ENCODE measurements at regions not wholly inside any gene's neighbourhood (a gene's known extent, or its start where the extent isn't known, plus 50 kb on each side); places are given as distances from the start of the nearest gene placed in this dataset.

GRCh38 chr11:112748252-112748651 is 213.0 kb upstream of the NCAM1 start (continued):
- TF ChIP-seq RAD21 (IDR thresholded peaks at IDR 0.05; ENCODE audit: low read depth) (no peak), YY1 (IDR thresholded peaks at IDR 0.05; ENCODE audit: extremely low read depth, insufficient replicate concordance, low read depth, low read length) (no peak), ELF1 (IDR thresholded peaks at IDR 0.05; ENCODE audit: borderline replicate concordance, low read depth) (no peak), CBX3 (IDR thresholded peaks at IDR 0.05; ENCODE audit: low read depth) (no peak)

- Histone ChIP-seq H3K9me3 (ENCODE audit: control insufficient read depth in 1 of 2, insufficient read depth in 1 of 2, low read depth in 1 of 2, low read length in 2 of 2) (no peaks in the 10 kb centered on the region), H2AFZ (ENCODE audit: low read depth, low read length, poor library complexity, severe bottlenecking) (no peak overlapping the region), H3K4me3 (replicated peaks in 1 of 2; ENCODE audit: low read depth in 1 of 2, low read length in 2 of 2) (no peak overlapping the region), H3K27me3 (ENCODE audit: insufficient read depth, low read length) (peaks cover 79% of the 10 kb centered on the region), H3K9ac (ENCODE audit: low read length) (no peak overlapping the region), H3K4me2 (ENCODE audit: low read length) (no peak overlapping the region), H3K4me1 (ENCODE audit: control insufficient read depth in 1 of 2, insufficient read depth in 2 of 2, low read length in 2 of 2) (no peaks in the 10 kb centered on the region), H3K36me3 (ENCODE audit: control insufficient read depth in 1 of 2, insufficient read depth in 2 of 2, low read length in 2 of 2) (no peaks in the 10 kb centered on the region), H3K9me2 (ENCODE audit: insufficient read depth) (no peaks in the 10 kb centered on the region), H4K20me1 (ENCODE audit: insufficient read depth) (no peaks in the 10 kb centered on the region), H3K79me2 (ENCODE audit: insufficient read depth, low read length) (no peaks in the 10 kb centered on the region), H3K27ac (ENCODE audit: low read depth, low read length) (no peak overlapping the region)
- intact Hi-C loops (cut with micrococcal nuclease) = no loop called here
- no peak for ATAC-seq
- TF ChIP-seq CBX3 (IDR thresholded peaks at IDR 0.05; ENCODE audit: low read depth) (no peak), SP1 (IDR thresholded peaks at IDR 0.05; ENCODE audit: low read depth) (no peak), EZH2phosphoT487 (IDR thresholded peaks at IDR 0.05; ENCODE audit: borderline replicate concordance) (no peak), ELF1 (IDR thresholded peaks at IDR 0.05; ENCODE audit: borderline replicate concordance, low read depth) (no peak), SRF (IDR thresholded peaks at IDR 0.05; ENCODE audit: low read depth) (no peak), RAD21 (IDR thresholded peaks at IDR 0.05; ENCODE audit: low read depth) (no peak), POLR2A (IDR thresholded peaks at IDR 0.05; ENCODE audit: borderline replicate concordance, extremely low read depth, insufficient read depth, insufficient read length) (no peak), ZBTB33 (IDR thresholded peaks at IDR 0.05; ENCODE audit: extremely low read depth, insufficient replicate concordance, low read length) (no peak)
- POLR2A ChIA-PET = no interaction called here
- CTCF ChIA-PET = no interaction called here
- no TSS peak for BruUV-seq (replicated peaks)
- RAD21 ChIA-PET (ENCODE audit: low non-redundant PET in 1 of 2, low total read pairs in 2 of 2, uncharacterized antibody in 2 of 2, unreplicated experiment in 2 of 2) = no interaction called here
- no peak for DNase-seq (ENCODE audit: low read depth, low spot score)
These were observed 212.3 kb upstream of the NCAM1 start for GRCh38 chr11:112748713-112749543.

Measured in HCT116 (cell line).